ENCODE measurements at regions not wholly inside any gene's neighbourhood (a gene's known extent, or its start where the extent isn't known, plus 50 kb on each side); places are given as distances from the start of the nearest gene placed in this dataset.

- TF ChIP-seq CTCF (IDR thresholded peaks at IDR 0.05; ENCODE audit: partially characterized antibody, unreplicated experiment) = no peak
- Mint-ChIP-seq H3K27me3 (ENCODE audit: unreplicated experiment) (no peaks in the 10 kb centered on the region), H3K36me3 (ENCODE audit: unreplicated experiment) (peaks cover 4% of the 10 kb centered on the region), H3K27ac (ENCODE audit: unreplicated experiment) (peak overlapping the region; percentile 24), H3K4me1 (ENCODE audit: low read depth, unreplicated experiment) (no peaks in the 10 kb centered on the region), H3K9me3 (ENCODE audit: unreplicated experiment) (no peaks in the 10 kb centered on the region), H3K4me3 (ENCODE audit: unreplicated experiment) (no peak overlapping the region)
- no peak for DNase-seq
These were observed 198.1 kb upstream of the USP24 start for GRCh38 chr1:55413286-55413685.

DNA sequence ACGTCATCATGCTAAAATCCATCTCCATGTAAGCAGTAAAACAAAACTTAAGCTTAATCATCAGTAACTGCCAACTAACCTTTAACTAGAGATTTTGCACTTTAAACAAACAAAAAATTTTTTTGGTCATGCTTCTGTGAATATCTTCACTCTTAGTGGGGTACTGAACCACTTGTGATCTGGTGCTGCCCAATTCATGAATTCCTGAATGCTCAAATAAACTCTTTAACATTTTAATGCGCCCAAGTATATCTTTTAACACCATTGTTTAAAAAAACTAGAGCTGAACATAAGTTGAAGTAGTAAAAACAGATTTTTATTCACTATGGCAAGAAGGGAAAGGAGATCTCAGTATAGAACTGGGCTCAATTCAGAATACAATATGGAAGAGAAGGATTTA is 196.9 kb upstream of the USP24 start:
- Mint-ChIP-seq H3K4me1 (ENCODE audit: low read depth, unreplicated experiment) (no peaks in the 10 kb centered on the region), H3K27ac (ENCODE audit: unreplicated experiment) (no peak overlapping the region), H3K9me3 (ENCODE audit: unreplicated experiment) (no peaks in the 10 kb centered on the region), H3K36me3 (ENCODE audit: unreplicated experiment) (peaks cover 4% of the 10 kb centered on the region), H3K4me3 (ENCODE audit: unreplicated experiment) (no peak overlapping the region), H3K27me3 (ENCODE audit: unreplicated experiment) (no peaks in the 10 kb centered on the region)
- DNase-seq = no peak
- TF ChIP-seq CTCF (IDR thresholded peaks at IDR 0.05; ENCODE audit: partially characterized antibody, unreplicated experiment) = no peak

GRCh38 chr1:55402671-55403464 is 187.7 kb upstream of the USP24 start:
- no peaks in the 10 kb centered on the region for H3K27me3 Mint-ChIP-seq (ENCODE audit: unreplicated experiment)
- H3K36me3 Mint-ChIP-seq (ENCODE audit: unreplicated experiment) = peaks cover 6% of the 10 kb centered on the region
- H3K4me1 Mint-ChIP-seq (ENCODE audit: low read depth, unreplicated experiment) = no peaks in the 10 kb centered on the region
- no peak for TF ChIP-seq CTCF (IDR thresholded peaks at IDR 0.05; ENCODE audit: partially characterized antibody, unreplicated experiment)
- no peak for DNase-seq
- H3K4me3 Mint-ChIP-seq (ENCODE audit: unreplicated experiment) = no peak overlapping the region
- peaks cover 1% of the 10 kb centered on the region for H3K9me3 Mint-ChIP-seq (ENCODE audit: unreplicated experiment)
- no peak overlapping the region for H3K27ac Mint-ChIP-seq (ENCODE audit: unreplicated experiment)

- no peak for TF ChIP-seq CTCF (IDR thresholded peaks at IDR 0.05; ENCODE audit: partially characterized antibody, unreplicated experiment)
- Mint-ChIP-seq H3K36me3 (ENCODE audit: unreplicated experiment) (peaks cover 6% of the 10 kb centered on the region), H3K4me3 (ENCODE audit: unreplicated experiment) (no peak overlapping the region), H3K9me3 (ENCODE audit: unreplicated experiment) (peaks cover 1% of the 10 kb centered on the region), H3K4me1 (ENCODE audit: low read depth, unreplicated experiment) (no peaks in the 10 kb centered on the region), H3K27me3 (ENCODE audit: unreplicated experiment) (no peaks in the 10 kb centered on the region), H3K27ac (ENCODE audit: unreplicated experiment) (no peak overlapping the region)
- no peak for DNase-seq
These were observed 187.0 kb upstream of the USP24 start for GRCh38 chr1:55402142-55402541.

DNA sequence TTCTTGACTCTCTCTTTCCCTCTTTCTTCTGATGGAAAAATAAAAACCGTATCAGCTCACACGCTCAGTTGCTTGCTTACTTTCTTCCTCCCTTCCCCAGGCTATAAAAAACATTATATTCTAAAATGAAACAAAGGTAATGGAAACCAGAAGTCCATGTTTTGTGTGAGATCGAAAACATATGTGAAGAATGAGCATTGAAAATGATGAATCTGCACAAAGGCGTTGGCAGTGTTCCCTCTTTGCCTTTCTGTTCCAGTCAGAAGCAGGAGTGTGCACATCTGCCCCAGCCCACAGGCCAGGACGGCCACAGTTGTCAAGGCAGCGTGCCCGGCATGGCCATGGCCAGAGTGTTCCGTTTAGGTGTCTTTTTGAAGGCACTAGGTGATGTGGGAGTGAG is 185.3 kb upstream of the USP24 start:
- H3K4me3 Mint-ChIP-seq (ENCODE audit: unreplicated experiment) = no peak overlapping the region
- TF ChIP-seq CTCF (IDR thresholded peaks at IDR 0.05; ENCODE audit: partially characterized antibody, unreplicated experiment) = no peak
- no peaks in the 10 kb centered on the region for H3K4me1 Mint-ChIP-seq (ENCODE audit: low read depth, unreplicated experiment)
- DNase-seq = no peak
- H3K27me3 Mint-ChIP-seq (ENCODE audit: unreplicated experiment) = no peaks in the 10 kb centered on the region
- no peaks in the 10 kb centered on the region for H3K36me3 Mint-ChIP-seq (ENCODE audit: unreplicated experiment)
- no peaks in the 10 kb centered on the region for H3K9me3 Mint-ChIP-seq (ENCODE audit: unreplicated experiment)
- H3K27ac Mint-ChIP-seq (ENCODE audit: unreplicated experiment) = no peak overlapping the region

Data from glutamatergic neuron (in vitro differentiated cells).